ENCODE measurements at regions not wholly inside any gene's neighbourhood (a gene's known extent, or its start where the extent isn't known, plus 50 kb on each side); places are given as distances from the start of the nearest gene placed in this dataset.

DNA sequence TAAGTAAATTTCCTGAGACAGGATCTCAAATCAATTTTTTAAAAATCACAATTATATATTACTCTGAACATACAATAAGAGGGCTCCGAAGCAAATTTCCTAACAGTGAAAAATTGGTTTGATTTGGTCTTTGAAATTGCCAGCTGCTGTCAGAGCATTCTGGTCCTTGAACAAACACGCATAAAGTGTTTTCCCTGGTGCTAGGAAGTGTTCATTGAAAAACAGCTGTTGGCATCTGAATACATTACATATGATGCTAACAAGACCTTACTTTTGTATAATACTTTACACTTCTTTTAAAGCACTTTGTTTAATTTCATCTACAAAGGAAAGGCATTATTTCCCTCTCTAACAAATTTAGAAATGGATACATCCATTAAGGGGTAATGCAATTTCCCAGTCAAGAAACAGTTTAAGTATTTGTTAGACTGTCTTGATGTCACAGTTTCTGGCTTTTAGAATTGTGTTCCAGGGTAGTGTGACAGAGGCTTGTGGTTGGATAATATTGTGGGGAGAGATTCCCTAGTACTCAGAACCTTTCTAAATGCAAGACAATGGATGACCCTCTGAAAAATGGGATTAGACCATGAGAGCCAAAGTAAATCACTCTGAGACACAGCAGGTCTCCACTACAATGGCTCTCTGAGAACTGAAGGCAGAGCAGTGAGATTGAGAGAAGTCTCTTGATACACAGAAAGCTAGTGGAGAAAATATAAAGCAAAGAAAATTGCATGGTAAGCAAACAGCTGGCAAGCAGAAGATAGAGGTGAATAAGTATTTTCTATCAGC lies 299.0 kb downstream of the TRIB2 start:
- DNase-seq (ENCODE audit: low read depth): no peak
- no peak overlapping the region for H3K4me3 ChIP-seq (ENCODE audit: low read depth, low read length)
- TF ChIP-seq CTCF (IDR thresholded peaks at IDR 0.05; ENCODE audit: insufficient read depth, low read depth, low read length, missing control alignments): no peak

DNA sequence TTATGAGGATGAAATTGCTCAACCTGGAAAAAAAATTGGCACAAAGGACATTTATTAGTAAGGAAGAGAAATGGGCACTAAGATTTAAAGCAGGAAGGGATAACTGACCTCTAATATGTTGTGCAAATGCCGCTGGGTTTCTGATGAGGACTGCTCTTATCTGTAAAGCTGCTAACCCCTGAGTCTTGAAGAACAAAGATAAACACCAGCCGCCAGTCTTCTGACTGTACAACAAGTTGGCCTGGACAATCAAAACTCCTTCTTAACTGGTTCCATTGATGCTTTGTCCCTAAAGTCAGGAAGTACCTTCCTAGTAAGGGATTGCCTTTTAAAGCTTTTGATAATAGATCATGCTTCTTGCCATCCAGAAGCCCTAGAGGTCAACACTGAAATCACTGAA lies 301.8 kb downstream of the TRIB2 start:
- no peak for TF ChIP-seq CTCF (IDR thresholded peaks at IDR 0.05; ENCODE audit: insufficient read depth, low read depth, low read length, missing control alignments)
- no peak for DNase-seq (ENCODE audit: low read depth)
- H3K4me3 ChIP-seq (ENCODE audit: low read depth, low read length): no peak overlapping the region

- no peak overlapping the region for H3K4me3 ChIP-seq (ENCODE audit: low read depth, low read length)
- TF ChIP-seq CTCF (IDR thresholded peaks at IDR 0.05; ENCODE audit: insufficient read depth, low read depth, low read length, missing control alignments): no peak
- no peak for DNase-seq (ENCODE audit: low read depth)
Measured at GRCh38 chr2:13019781-13020180, 303.0 kb downstream of the TRIB2 start.

- no peak for DNase-seq (ENCODE audit: low read depth)
- no peak for TF ChIP-seq CTCF (IDR thresholded peaks at IDR 0.05; ENCODE audit: insufficient read depth, low read depth, low read length, missing control alignments)
- no peak overlapping the region for H3K4me3 ChIP-seq (ENCODE audit: low read depth, low read length)
Measured at GRCh38 chr2:13020469-13020868, 303.7 kb downstream of the TRIB2 start.

GRCh38 chr2:13021470-13021957 lies 304.8 kb downstream of the TRIB2 start:
- DNase-seq (ENCODE audit: low read depth): no peak
- no peak overlapping the region for H3K4me3 ChIP-seq (ENCODE audit: low read depth, low read length)
- TF ChIP-seq CTCF (IDR thresholded peaks at IDR 0.05; ENCODE audit: insufficient read depth, low read depth, low read length, missing control alignments): no peak

- no peak for TF ChIP-seq CTCF (IDR thresholded peaks at IDR 0.05; ENCODE audit: insufficient read depth, low read depth, low read length, missing control alignments)
- H3K4me3 ChIP-seq (ENCODE audit: low read depth, low read length): no peak overlapping the region
- DNase-seq (ENCODE audit: low read depth): no peak
Measured at GRCh38 chr2:13030606-13031005, 313.9 kb downstream of the TRIB2 start.

- no peak for DNase-seq (ENCODE audit: low read depth)
- no peak for TF ChIP-seq CTCF (IDR thresholded peaks at IDR 0.05; ENCODE audit: insufficient read depth, low read depth, low read length, missing control alignments)
- no peak overlapping the region for H3K4me3 ChIP-seq (ENCODE audit: low read depth, low read length)
Measured at GRCh38 chr2:13034861-13035260, 318.1 kb downstream of the TRIB2 start.
